ENCODE measurements at regions not wholly inside any gene's neighbourhood (a gene's known extent, or its start where the extent isn't known, plus 50 kb on each side); places are given as distances from the start of the nearest gene placed in this dataset.

GRCh38 chr6:16884526-16884925 lies 123.3 kb upstream of the ATXN1 start:
- dilution Hi-C loops (cut with MboI; ENCODE audit: extremely low pct_ligation_motif_present, low sequenced_read_pairs) (no loop called here), intact Hi-C loops (cut with micrococcal nuclease) (no loop called here)
- no peaks in the 10 kb centered on the region for H3K4me1 ChIP-seq (ENCODE audit: control insufficient read depth, extremely low read depth, insufficient read depth, low read length)
- no peaks in the 10 kb centered on the region for H3K36me3 ChIP-seq (ENCODE audit: control insufficient read depth in 2 of 2, extremely low read depth in 1 of 2, insufficient read depth in 2 of 2, low read length in 2 of 2)
- no peak overlapping the region for H3K9ac ChIP-seq (replicated peaks; ENCODE audit: extremely low read depth, insufficient read depth, low read length)
- no peak overlapping the region for H3K27ac ChIP-seq (ENCODE audit: insufficient read depth, low read depth, low read length)
- FAIRE-seq (no peak), DNase-seq (ENCODE audit: low read depth, low spot score) (no peak)
- no TSS peak for BruUV-seq (replicated peaks)
- no peaks in the 10 kb centered on the region for H4K20me1 ChIP-seq (replicated peaks; ENCODE audit: control insufficient read depth, extremely low read depth, insufficient read depth, low read length)
- TF ChIP-seq POLR2A (IDR thresholded peaks at IDR 0.05; ENCODE audit: low read depth, low read length): no peak
- TF ChIP-seq EZH2 (IDR thresholded peaks at IDR 0.05; ENCODE audit: borderline replicate concordance, low read depth, low read length, severe bottlenecking): no peak
- no peak for TF ChIP-seq MYC (IDR thresholded peaks at IDR 0.05; ENCODE audit: low read depth, low read length)
- no peak for TF ChIP-seq CTCF (IDR thresholded peaks at IDR 0.05; ENCODE audit: extremely low read depth in 1 of 2, insufficient read depth in 1 of 2, low read depth in 1 of 2, low read length in 2 of 2)
- TF ChIP-seq GATA2 (IDR thresholded peaks at IDR 0.05; ENCODE audit: insufficient read depth, insufficient read length, low read depth, low read length): no peak
- TF ChIP-seq JUN (IDR thresholded peaks at IDR 0.05; ENCODE audit: borderline replicate concordance, insufficient read depth, insufficient read length, low read depth): no peak
- no peak for TF ChIP-seq MAX (IDR thresholded peaks at IDR 0.05; ENCODE audit: insufficient read depth, insufficient read length)
- no peak for TF ChIP-seq POLR2AphosphoS5 (IDR thresholded peaks at IDR 0.05; ENCODE audit: insufficient read depth, low read depth, low read length)
- H3K9me3 ChIP-seq (replicated peaks; ENCODE audit: control insufficient read depth, insufficient read depth, low read length): no peaks in the 10 kb centered on the region
- H3K79me2 ChIP-seq (ENCODE audit: control insufficient read depth, insufficient read depth, low read length): no peaks in the 10 kb centered on the region
- ChIA-PET CTCF (no interaction called here), POLR2A (no interaction called here)
- no peak overlapping the region for H3K4me3 ChIP-seq (replicated peaks in 1 of 3; ENCODE audit: insufficient read depth in 1 of 3, low read depth in 1 of 3, low read length in 3 of 3)
- H3K9me1 ChIP-seq (replicated peaks; ENCODE audit: control insufficient read depth, extremely low read depth, insufficient read depth, low read length): no peaks in the 10 kb centered on the region
- H3K27me3 ChIP-seq (ENCODE audit: control insufficient read depth in 2 of 2, insufficient read depth in 2 of 2, low read length in 2 of 2): peaks cover 0 to 3% of the 10 kb centered on the region in 2 experiments
- H2AFZ ChIP-seq (ENCODE audit: low read depth, low read length): no peak overlapping the region
- no peak overlapping the region for H3K4me2 ChIP-seq (ENCODE audit: insufficient read depth, low read length)

All from endothelial cell of umbilical vein (primary cell).